Superior temporal gyrus (tissue), 1 donor: ENCODE measurements at regions not wholly inside any gene's neighbourhood (a gene's known extent, or its start where the extent isn't known, plus 50 kb on each side); places are given as distances from the start of the nearest gene placed in this dataset.
A peak's percentile ranks its signal among the peaks of the same experiment; 100 is the strongest.
"Not testable (repeated sequence)": the region's sequence is repeated elsewhere in the genome, so short reads cannot be mapped to it uniquely, and the experiment has no call there.

ENCODE experiments used
- DNase-seq: peaks from one replicate; pipeline ENCODE4 v3.0.0-alpha.2; 2016; ENCODE audit errors: extremely low spot score

GRCh38 chr10:111578076-111578475 lies 501.2 kb downstream of the ADRA2A start:
- DNase-seq: no peak

GRCh38 chr10:111579473-111579872 lies 502.6 kb downstream of the ADRA2A start:
- no peak for DNase-seq

GRCh38 chr10:111590703-111591102 lies 513.9 kb downstream of the ADRA2A start:
- no peak for DNase-seq

GRCh38 chr10:111593578-111593977 lies 516.7 kb downstream of the ADRA2A start:
- DNase-seq: no peak

- no peak for DNase-seq
Observed at GRCh38 chr10:111595173-111595572, 518.3 kb downstream of the ADRA2A start.

GRCh38 chr10:111598433-111599059 lies 521.7 kb downstream of the ADRA2A start:
- peak; percentile 85 for DNase-seq

- no peak for DNase-seq
Observed at GRCh38 chr10:111599943-111600342, 523.1 kb downstream of the ADRA2A start.

GRCh38 chr10:111600772-111601171 lies 523.9 kb downstream of the ADRA2A start:
- peak; percentile 75 for DNase-seq

GRCh38 chr10:111612273-111612672 lies 535.4 kb downstream of the ADRA2A start:
- DNase-seq: no peak

- no peak for DNase-seq
Observed at GRCh38 chr10:111634191-111634590, 549.4 kb downstream of the GPAM start.

- DNase-seq: no peak
Observed at GRCh38 chr10:111646021-111646420, 537.5 kb downstream of the GPAM start.

GRCh38 chr10:111648046-111648445 lies 535.5 kb downstream of the GPAM start:
- DNase-seq: peak; percentile 37

- not testable (repeated sequence) for DNase-seq
Observed at GRCh38 chr10:111649080-111649479, 534.5 kb downstream of the GPAM start.

GRCh38 chr10:111650088-111650487 lies 533.5 kb downstream of the GPAM start:
- DNase-seq: no peak

- no peak for DNase-seq
Observed at GRCh38 chr10:111656066-111656465, 527.5 kb downstream of the GPAM start.

- DNase-seq: peak; percentile 53
Observed at GRCh38 chr10:111677759-111678158, 505.8 kb downstream of the GPAM start.

- DNase-seq: no peak
Observed at GRCh38 chr10:111686796-111687195, 496.8 kb downstream of the GPAM start.

GRCh38 chr10:111698711-111699110 lies 484.9 kb downstream of the GPAM start:
- no peak for DNase-seq

- DNase-seq: no peak
Observed at GRCh38 chr10:111703986-111704385, 479.6 kb downstream of the GPAM start.

- DNase-seq: no peak
Observed at GRCh38 chr10:111705021-111705420, 478.5 kb downstream of the GPAM start.

- DNase-seq: no peak
Observed at GRCh38 chr10:111706331-111706730, 477.2 kb downstream of the GPAM start.

GRCh38 chr10:111707076-111707475 lies 476.5 kb downstream of the GPAM start:
- DNase-seq: no peak

- DNase-seq: no peak
Observed at GRCh38 chr10:111709603-111710002, 474.0 kb downstream of the GPAM start.

- no peak for DNase-seq
Observed at GRCh38 chr10:111716032-111716431, 467.5 kb downstream of the GPAM start.
